Germinal center (tissue), 1 donor: ENCODE measurements at regions not wholly inside any gene's neighbourhood (a gene's known extent, or its start where the extent isn't known, plus 50 kb on each side); places are given as distances from the start of the nearest gene placed in this dataset.

Source experiments
- DNase-seq: peaks from one replicate; pipeline ENCODE4 v3.0.0; 2012; ENCODE audit warnings: mixed read lengths, low spot score

DNA sequence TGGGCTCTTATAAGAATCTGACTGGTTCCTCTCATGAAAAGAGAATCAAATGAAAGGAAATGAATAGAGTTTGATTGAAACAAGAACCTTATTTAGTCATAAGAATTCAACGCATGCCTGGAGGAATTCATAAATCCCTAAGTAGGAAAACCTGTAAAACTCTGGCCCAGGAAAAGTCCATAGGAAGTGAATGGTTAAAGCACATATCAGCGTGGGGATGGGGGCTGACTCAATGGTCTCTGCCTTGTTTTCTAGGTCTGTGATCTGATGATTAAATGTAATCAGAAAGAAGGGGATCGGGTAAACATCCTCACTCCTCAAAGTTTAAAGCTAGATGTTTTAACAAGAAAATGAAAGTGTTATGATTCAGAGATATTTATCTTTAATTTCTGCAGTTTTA, 759.4 kb upstream of the C9orf72 start:
- DNase-seq: no peak

GRCh38 chr9:28341913-28342312, 768.6 kb upstream of the C9orf72 start:
- DNase-seq: no peak

DNA sequence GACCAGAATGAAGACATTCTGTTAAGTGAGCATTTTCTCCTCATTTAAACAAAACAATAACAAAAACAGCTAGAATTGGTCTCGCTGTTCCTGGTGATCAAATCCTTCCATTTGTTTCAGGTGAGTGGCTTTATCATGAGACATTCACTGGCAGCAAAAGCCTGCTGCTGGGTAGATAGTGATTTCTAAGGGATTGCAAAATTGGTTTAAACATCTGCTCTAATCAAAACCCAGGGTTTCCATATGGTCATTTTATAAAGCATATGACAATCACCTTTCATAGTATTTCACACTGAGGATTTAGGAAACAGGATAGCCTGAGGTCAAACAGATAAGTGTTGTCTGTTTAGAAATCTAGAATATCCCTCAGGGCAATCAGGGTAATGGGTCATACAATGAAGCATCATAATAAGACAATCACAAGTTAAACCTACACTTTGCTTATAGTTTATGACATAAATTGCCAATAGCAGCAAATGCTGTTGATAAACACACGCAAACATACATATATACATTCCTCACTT, 769.6 kb upstream of the C9orf72 start:
- DNase-seq: no peak

DNA sequence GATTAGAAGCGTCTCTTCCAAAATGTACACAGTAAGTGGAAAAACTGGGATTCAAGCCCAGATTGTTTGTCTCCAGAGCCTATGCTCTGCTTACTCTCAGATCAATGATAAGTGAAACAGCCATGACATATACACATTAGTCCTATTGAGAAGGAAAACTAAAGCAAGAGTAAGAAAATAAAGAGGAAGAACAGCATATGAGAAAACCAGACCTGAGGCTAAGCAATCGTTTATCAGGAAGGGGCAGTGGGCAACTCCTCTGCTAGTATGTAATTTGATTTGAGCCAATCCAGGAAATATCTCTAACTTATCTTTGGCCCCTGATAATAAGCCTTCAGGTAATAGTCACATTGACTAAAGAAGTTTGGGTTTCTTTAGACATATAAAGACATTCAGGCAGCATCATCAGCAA, 789.9 kb upstream of the C9orf72 start:
- no peak for DNase-seq

DNA sequence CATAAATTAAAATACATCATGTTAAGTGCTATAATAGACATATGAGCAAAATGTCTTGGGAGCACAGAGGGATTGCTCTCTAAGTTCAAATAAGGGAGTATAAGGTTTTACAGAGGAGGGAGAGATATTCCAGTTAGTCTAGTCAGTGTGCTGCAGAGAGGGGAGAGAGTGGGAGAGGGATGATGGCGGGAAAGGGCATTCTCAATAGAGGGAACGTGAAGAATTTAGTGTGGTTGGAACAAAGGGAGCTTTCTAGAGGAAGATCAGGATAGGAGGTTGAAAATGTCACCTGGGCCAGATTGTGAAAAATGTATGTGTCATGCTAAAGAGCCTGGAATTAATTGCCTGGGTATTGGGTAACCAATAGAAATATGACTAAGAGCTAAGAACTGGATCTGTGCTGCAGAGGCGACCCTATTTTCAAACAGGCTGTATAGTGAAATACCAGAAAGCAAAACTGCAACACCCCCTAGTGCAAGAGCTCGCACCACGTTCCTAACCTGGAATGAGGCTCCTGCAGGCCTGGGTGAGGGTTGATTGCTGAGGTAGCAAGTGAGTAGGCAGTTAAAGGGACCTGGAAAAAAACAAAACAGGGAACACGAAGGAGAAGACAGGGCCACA, 791.8 kb upstream of the C9orf72 start:
- DNase-seq: no peak

DNA sequence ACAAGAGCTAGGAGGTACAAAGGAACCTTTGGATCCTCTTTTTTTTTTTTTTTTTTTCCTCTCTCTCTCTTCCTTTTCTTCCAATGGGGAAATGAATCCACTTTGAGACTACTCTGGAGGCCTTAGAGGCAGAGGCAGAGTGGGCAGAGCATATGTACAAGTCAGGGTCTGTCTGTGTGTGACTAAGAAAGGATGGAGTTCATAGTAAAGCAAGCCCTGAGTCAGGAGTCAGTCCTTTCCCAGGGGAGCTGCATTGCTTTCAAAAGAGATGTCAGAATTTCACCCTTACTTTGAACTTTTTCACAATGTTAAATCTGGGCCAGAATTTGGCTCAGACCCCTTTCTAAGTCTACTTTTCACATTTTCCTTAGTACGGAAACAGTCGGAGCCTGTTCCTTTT, 792.4 kb upstream of the C9orf72 start:
- DNase-seq: no peak

- no peak for DNase-seq
These were observed 805.0 kb upstream of the C9orf72 start for GRCh38 chr9:28378231-28378630.

- no peak for DNase-seq
These were observed 805.8 kb upstream of the C9orf72 start for GRCh38 chr9:28379082-28379481.

DNA sequence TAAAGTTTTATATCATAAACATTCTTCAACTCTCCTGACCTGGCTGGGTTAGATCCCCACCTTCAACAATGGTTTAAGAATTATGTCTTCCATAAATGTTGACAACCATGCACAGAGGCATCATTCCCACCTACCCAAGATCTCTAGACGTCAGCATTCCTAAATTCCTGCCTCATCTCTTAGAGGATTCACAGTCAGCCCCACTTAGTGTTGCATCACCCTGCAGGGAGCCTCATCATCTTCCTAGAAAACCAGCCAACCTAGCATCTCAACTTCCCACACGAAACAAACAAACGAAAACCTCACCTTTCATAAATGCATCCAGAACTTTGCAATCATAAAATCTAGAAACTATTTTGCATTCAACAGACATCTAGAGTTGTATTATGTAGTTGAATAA, 816.1 kb upstream of the C9orf72 start:
- no peak for DNase-seq

DNA sequence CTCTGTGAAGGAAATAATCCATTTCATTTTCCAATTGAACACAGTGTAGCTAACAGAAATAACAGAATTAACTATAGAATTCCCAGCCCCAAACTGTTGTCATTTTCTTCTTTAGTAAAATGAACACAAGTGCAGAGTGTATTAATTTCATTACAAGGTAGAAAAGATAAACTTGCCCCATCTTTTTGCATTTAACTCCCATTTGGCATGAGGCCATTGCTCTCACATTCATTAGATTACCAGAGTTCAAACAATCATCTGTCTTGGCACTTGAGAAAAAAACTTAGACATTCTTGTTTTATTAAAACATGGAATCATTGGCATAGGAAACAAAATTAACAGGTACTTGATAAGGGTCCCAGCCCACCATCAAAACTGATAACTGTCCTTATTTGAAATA, 821.5 kb upstream of the C9orf72 start:
- DNase-seq: no peak

DNA sequence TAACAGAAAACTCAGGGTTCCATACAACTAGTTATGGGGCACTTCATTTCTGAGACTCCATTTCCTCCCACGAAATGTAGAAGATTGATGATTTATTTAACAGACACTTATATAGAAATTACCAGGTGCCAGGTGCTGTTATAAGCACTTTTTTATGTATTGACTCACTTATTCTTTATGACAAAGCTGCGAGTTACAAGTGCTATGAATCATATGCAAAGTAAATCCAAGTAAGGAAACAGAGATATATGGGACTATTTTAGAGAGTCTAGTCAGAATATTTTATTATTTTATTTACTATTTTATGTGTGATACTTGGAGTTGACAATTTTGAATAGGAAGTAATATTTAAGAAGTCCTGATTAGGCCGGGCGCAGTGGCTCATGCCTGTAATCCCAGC, 822.8 kb upstream of the C9orf72 start:
- no peak for DNase-seq

GRCh38 chr9:28407351-28407750, 834.1 kb upstream of the C9orf72 start:
- no peak for DNase-seq

DNA sequence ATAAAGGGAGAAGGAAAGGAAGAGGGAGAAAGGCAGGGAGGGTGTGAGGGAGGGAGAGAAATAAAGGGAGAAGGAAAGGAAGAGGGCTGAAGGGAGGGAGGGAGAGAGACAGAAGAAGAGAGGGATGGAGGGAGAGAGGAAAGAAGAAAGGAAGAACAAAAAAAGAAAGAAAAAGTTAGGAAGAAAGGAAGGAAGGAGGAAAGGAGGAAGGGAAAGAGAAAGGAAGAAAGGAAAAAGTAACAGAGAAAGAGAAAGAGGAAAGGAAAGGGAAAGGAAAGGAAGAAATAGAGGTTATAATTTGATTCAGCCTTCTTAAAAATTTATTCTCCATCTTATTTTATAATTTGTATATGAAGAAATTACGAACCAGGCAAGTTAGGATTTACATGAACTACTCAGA, 836.6 kb upstream of the C9orf72 start:
- DNase-seq: no peak

DNA sequence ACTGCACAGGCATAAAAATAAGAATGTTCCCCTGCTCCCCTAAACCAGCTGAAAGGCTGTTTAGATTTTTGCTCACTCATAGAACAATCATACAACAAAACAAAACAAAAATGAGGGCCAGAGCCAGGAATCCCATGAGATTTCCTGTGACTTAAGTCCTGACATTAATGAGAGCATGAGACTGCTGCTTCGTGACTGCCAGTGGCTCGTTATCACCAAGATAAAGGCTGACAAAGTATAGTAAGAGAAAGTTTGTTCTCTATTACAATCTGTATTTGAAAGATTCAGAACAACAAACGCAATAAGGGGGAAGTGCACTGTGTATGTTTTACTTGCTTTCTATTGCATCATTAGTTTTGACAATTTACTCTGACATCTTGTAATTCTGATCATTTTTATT, 837.1 kb upstream of the C9orf72 start:
- DNase-seq: no peak

- no peak for DNase-seq
These were observed 840.2 kb upstream of the C9orf72 start for GRCh38 chr9:28413471-28413870.

DNA sequence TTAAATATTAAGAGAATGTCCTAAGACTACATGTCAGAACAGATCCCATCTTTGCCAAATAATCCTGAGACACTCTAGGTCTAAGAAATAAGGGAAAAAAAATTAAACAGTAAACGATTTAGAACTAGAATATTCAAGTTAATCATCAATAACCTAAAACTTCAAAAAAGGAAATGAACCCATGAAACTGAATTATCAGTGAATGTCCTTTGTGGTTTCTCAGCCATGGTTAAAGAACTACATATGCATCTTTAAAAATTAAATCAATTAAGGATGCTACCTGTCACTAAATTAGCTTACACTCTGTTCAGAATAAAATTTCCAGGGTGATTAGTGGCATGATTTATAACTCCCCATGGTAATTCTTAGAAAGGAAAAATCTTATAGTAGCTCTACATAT, 850.0 kb upstream of the C9orf72 start:
- DNase-seq: no peak

- no peak for DNase-seq
These were observed 862.2 kb upstream of the C9orf72 start for GRCh38 chr9:28435456-28435855.

GRCh38 chr9:28439688-28440087, 866.4 kb upstream of the C9orf72 start:
- DNase-seq: no peak

DNA sequence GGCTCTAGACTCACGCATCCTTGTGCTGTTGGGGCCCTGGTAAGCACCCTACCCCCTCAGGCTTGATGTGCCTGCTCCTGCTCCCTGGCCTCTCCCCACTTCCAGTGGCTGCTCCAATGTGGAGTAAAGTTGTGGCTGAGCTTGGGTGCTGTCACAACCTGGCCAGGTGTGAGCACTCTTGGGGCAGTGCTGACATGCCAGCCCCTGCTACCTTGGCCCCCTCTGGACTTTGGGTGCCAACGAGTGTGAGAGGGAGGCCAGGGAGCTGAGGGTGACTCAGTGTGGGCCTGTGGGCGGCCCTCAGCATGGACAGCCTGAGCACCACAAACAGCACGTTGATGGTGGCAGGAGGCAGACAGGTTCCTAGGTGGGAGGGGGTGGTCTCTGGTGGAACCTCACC, 870.2 kb upstream of the C9orf72 start:
- DNase-seq: no peak

- DNase-seq: no peak
These were observed 871.4 kb upstream of the C9orf72 start for GRCh38 chr9:28444637-28445036.

GRCh38 chr9:28445211-28445610, 871.9 kb upstream of the C9orf72 start:
- no peak for DNase-seq

DNA sequence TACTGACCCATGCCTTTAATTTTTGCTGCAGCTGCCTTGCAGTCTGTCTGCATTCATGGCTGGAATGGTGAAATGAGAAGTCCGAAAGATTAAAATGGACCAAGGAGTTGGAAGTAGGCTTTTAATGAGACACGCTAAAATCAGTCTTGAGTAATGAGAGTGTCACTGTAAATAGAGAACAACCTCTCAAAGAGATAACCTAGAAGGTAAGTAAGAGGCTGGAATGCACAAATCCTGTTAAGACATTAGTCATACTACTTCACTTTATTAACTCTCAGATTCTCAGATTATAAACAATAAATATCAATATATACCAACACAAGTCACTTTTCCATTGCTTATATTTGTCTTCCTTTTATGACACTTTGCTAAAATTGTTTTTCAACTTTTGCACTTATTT, 880.6 kb upstream of the C9orf72 start:
- no peak for DNase-seq

GRCh38 chr9:28456861-28457260, 883.6 kb upstream of the C9orf72 start:
- DNase-seq: no peak

DNA sequence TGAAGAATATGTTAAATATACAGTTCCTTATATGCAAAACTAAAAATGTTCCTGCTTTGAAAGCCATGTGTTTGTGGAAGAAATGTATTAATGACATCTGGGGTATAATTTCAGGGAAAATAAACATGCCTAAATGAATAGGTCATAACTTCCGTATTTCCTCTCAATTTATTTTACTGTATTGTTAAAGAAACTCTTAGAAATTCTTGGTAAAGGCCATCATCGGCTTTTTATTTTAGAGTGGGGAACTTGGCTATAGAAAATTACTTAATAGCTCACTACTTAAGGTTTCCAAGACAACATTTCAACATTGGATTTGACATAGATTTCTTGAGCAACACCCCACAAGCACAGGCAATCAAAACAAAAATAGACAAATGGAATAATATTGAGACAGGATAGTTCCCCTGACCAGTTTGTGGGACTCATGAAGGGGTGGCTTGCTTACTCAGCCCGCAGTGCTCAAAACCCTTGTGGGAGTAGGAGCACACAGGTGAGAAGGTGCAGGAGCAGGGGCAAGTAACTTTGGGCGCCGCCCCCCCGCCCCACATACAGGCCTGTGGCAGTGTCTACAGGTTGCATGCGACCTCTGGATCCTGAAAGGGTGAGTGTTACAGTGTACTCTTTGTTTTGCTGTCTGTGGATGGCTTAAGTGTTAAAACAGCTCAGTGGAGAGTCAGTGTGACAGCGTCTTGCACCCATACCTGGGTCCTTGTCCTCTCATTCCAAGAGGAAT, 891.4 kb upstream of the C9orf72 start:
- no peak for DNase-seq
